Liver (tissue), 8 donors: ENCODE measurements at regions not wholly inside any gene's neighbourhood (a gene's known extent, or its start where the extent isn't known, plus 50 kb on each side); places are given as distances from the start of the nearest gene placed in this dataset.

Experiments
- DNase-seq: peaks from one replicate; pipeline ENCODE4 v3.0.0-alpha.2; 2017; ENCODE audit warnings: low spot score
- H3K27ac ChIP-seq, 2 donors: one replicate each; pipeline ENCODE4 v1.7.0; 2013; ENCODE audit warnings: inconsistent platforms in 2 of 2, low read length in 2 of 2, control low read depth in 1 of 2, low read depth in 1 of 2, mild to moderate bottlenecking in 1 of 2
- H3K27me3 ChIP-seq, 4 donors: one replicate each; pipeline versions ENCODE4 v1.6.1 to v1.7.0; 2013; ENCODE audit warnings: low read length in 3 of 4, inconsistent platforms in 1 of 4, mild to moderate bottlenecking in 1 of 4, moderate library complexity in 1 of 4; ENCODE audit not compliant: control insufficient read depth in 4 of 4, insufficient read depth in 4 of 4
- H3K36me3 ChIP-seq, 4 donors: one replicate each; pipeline versions ENCODE4 v1.6.1 to v1.7.0; 2013; ENCODE audit warnings: low read length in 3 of 4, mild to moderate bottlenecking in 3 of 4, low read depth in 1 of 4, moderate library complexity in 1 of 4; ENCODE audit not compliant: control insufficient read depth in 4 of 4, insufficient read depth in 3 of 4
- H3K4me1 ChIP-seq, 4 donors: one replicate each; pipeline versions ENCODE4 v1.6.1 to v1.7.0; 2013; ENCODE audit warnings: low read length in 3 of 4, mild to moderate bottlenecking in 3 of 4, moderate library complexity in 1 of 4; ENCODE audit not compliant: control insufficient read depth in 4 of 4, insufficient read depth in 4 of 4
- H3K4me3 ChIP-seq, 3 donors: one replicate each; pipeline versions ENCODE4 v1.6.1 to v1.7.0; 2013; ENCODE audit warnings: low read length in 3 of 3, control low read depth in 1 of 3, low read depth in 1 of 3, mild to moderate bottlenecking in 1 of 3
- H3K9ac ChIP-seq, 2 donors: one replicate each; pipeline ENCODE4 v1.7.0; 2013; ENCODE audit warnings: low read length in 2 of 2, mild to moderate bottlenecking in 2 of 2, moderate library complexity in 2 of 2, control low read depth in 1 of 2, low read depth in 1 of 2
- H3K9me3 ChIP-seq, 4 donors: one replicate each; pipeline versions ENCODE4 v1.6.1 to v1.7.0; 2013; ENCODE audit warnings: low read length in 3 of 4; ENCODE audit not compliant: control insufficient read depth in 4 of 4
- EGR1 ChIP-seq, 2 donors: IDR thresholded peaks; 2 replicates each; pipeline ENCODE4 v1.6.1; 2016 to 2018; ENCODE audit warnings: antibody characterized with exemption in 2 of 2, low read depth in 2 of 2
- FOXA1 ChIP-seq: IDR thresholded peaks from 2 replicates; pipeline ENCODE4 v1.6.1; 2016; ENCODE audit warnings: antibody characterized with exemption
- FOXA2 ChIP-seq: IDR thresholded peaks from 2 replicates; pipeline ENCODE4 v1.6.1; 2016; ENCODE audit warnings: antibody characterized with exemption
- GABPA ChIP-seq, 2 donors: IDR thresholded peaks in 1 of 2; conservative IDR thresholded peaks in 1 of 2; 2 replicates each; pipeline ENCODE4 v1.6.1; 2016; ENCODE audit warnings: antibody characterized with exemption in 2 of 2, mild to moderate bottlenecking in 1 of 2, moderate library complexity in 1 of 2
- HNF4G ChIP-seq: IDR thresholded peaks from 2 replicates; pipeline ENCODE4 v1.6.1; 2016; ENCODE audit warnings: antibody characterized with exemption
- JUND ChIP-seq, 2 donors: IDR thresholded peaks; 2 replicates each; pipeline ENCODE4 v1.6.1; 2016; ENCODE audit warnings: antibody characterized with exemption in 2 of 2
- NR2F2 ChIP-seq: IDR thresholded peaks from 2 replicates; pipeline ENCODE4 v1.6.1; 2016; ENCODE audit warnings: antibody characterized with exemption
- RAD21 ChIP-seq, 2 donors: IDR thresholded peaks; 2 replicates each; pipeline ENCODE4 v1.6.1; 2016; ENCODE audit warnings: antibody characterized with exemption in 2 of 2, mild to moderate bottlenecking in 2 of 2
- RXRA ChIP-seq, 2 donors: IDR thresholded peaks; 2 replicates each; pipeline ENCODE4 v1.6.1; 2017 to 2018; ENCODE audit warnings: antibody characterized with exemption in 2 of 2, mild to moderate bottlenecking in 1 of 2
- SP1 ChIP-seq: IDR thresholded peaks from 2 replicates; pipeline ENCODE4 v1.6.1; 2018; ENCODE audit warnings: antibody characterized with exemption, mild to moderate bottlenecking
- TAF1 ChIP-seq: conservative IDR thresholded peaks from 2 replicates; pipeline ENCODE4 v1.6.1; 2016; ENCODE audit warnings: antibody characterized with exemption, mild to moderate bottlenecking
- YY1 ChIP-seq: IDR thresholded peaks from 2 replicates; pipeline ENCODE4 v1.6.1; 2016; ENCODE audit warnings: antibody characterized with exemption, mild to moderate bottlenecking
- WGBS: extraction: QIAGEN DNeasy Blood & Tissue Kit; methylation state at CpG from one replicate; pipeline ENCODE4 v1.1.7; 2013; 5-methylcytosine and 5-hydroxymethylcytosine counted together
- TF ChIP-seq, protein P1 (sequence below): IDR thresholded peaks from 2 replicates; pipeline ENCODE4 v1.6.1; 2016; ENCODE audit warnings: antibody characterized with exemption, mild to moderate bottlenecking
- TF ChIP-seq, protein P2 (sequence below): IDR thresholded peaks from 2 replicates; pipeline ENCODE4 v1.6.1; 2016; ENCODE audit warnings: antibody characterized with exemption
- TF ChIP-seq, protein P3 (sequence below): IDR thresholded peaks from 2 replicates; pipeline ENCODE4 v1.6.1; 2016; ENCODE audit warnings: antibody characterized with exemption
- TF ChIP-seq, protein P4 (sequence below): fragments of 150-350 bp; IDR thresholded peaks from 2 replicates; pipeline ENCODE4 v1.5.1; 2017; ENCODE audit warnings: improper control_type of control experiment, low read depth, low read length; ENCODE audit not compliant: missing input control
- donor health status: healthy.
- donor health status: healthy.
- donor health status: healthy.
- donor health status: healthy.
- donor health status: healthy.

DNA sequence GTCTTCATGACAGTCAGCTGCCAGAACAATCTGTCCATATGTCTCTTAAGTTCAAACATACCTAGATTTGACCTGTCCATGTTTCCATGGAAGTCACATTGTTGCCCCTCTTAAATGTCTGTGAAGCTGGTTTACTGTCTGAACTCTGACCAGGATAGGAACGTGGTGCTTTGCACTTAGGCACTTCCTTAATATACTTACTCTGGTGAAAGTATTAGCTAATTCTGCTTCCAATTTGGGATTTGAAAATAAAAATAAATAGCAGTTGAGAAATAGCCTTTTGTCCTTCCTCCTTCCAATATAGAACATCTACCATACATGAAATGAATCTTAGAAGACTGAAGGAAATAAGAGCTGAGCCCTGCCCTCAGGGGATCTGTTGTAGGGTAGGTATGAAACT lies 524.5 kb upstream of the CLINT1 start (continued):
- TF ChIP-seq, protein P1, sequence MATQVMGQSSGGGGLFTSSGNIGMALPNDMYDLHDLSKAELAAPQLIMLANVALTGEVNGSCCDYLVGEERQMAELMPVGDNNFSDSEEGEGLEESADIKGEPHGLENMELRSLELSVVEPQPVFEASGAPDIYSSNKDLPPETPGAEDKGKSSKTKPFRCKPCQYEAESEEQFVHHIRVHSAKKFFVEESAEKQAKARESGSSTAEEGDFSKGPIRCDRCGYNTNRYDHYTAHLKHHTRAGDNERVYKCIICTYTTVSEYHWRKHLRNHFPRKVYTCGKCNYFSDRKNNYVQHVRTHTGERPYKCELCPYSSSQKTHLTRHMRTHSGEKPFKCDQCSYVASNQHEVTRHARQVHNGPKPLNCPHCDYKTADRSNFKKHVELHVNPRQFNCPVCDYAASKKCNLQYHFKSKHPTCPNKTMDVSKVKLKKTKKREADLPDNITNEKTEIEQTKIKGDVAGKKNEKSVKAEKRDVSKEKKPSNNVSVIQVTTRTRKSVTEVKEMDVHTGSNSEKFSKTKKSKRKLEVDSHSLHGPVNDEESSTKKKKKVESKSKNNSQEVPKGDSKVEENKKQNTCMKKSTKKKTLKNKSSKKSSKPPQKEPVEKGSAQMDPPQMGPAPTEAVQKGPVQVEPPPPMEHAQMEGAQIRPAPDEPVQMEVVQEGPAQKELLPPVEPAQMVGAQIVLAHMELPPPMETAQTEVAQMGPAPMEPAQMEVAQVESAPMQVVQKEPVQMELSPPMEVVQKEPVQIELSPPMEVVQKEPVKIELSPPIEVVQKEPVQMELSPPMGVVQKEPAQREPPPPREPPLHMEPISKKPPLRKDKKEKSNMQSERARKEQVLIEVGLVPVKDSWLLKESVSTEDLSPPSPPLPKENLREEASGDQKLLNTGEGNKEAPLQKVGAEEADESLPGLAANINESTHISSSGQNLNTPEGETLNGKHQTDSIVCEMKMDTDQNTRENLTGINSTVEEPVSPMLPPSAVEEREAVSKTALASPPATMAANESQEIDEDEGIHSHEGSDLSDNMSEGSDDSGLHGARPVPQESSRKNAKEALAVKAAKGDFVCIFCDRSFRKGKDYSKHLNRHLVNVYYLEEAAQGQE: no peak
- TF ChIP-seq, protein P2, sequence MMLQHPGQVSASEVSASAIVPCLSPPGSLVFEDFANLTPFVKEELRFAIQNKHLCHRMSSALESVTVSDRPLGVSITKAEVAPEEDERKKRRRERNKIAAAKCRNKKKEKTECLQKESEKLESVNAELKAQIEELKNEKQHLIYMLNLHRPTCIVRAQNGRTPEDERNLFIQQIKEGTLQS: no peak
- TF ChIP-seq, protein P3, sequence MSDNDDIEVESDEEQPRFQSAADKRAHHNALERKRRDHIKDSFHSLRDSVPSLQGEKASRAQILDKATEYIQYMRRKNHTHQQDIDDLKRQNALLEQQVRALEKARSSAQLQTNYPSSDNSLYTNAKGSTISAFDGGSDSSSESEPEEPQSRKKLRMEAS: no peak
- TF ChIP-seq JUND (IDR thresholded peaks at IDR 0.05): no peak
- TF ChIP-seq FOXA2: no peak

DNA sequence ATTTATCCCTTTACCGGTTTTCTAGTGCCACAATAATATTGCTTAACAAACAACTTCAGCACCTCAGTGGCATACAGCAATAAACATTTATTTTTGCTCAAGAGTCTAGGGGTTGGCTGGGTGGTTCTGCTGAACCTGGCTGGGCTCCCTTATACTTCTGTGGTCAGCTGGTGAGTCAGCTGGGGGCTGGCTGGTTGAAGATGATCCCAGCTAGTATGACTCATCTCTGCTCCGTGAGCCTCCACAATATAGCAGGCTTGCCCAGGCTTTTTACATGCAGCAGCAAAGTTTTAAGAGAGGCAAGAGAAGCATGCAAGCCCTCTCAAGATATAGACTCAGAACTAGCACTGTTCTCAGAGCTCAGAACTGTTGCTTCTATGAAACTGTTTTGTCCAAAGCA lies 523.5 kb upstream of the CLINT1 start:
- 57% methylated on average over 2 of the region's 2 CpGs for WGBS
- no peak for TF ChIP-seq HNF4G
- peak; percentile 25 to 27 for TF ChIP-seq JUND (IDR thresholded peaks at IDR 0.05)
- Histone ChIP-seq H3K9me3 (peaks cover 0 to 2% (median 0%) of the 10 kb centered on the region in 4 donors), H3K27ac (no peak overlapping the region), H3K27me3 (no peaks in the 10 kb centered on the region), H3K4me3 (no peak overlapping the region), H3K4me1 (no peaks in the 10 kb centered on the region), H3K36me3 (no peaks in the 10 kb centered on the region), H3K9ac (no peak overlapping the region)
- DNase-seq: no peak

DNA sequence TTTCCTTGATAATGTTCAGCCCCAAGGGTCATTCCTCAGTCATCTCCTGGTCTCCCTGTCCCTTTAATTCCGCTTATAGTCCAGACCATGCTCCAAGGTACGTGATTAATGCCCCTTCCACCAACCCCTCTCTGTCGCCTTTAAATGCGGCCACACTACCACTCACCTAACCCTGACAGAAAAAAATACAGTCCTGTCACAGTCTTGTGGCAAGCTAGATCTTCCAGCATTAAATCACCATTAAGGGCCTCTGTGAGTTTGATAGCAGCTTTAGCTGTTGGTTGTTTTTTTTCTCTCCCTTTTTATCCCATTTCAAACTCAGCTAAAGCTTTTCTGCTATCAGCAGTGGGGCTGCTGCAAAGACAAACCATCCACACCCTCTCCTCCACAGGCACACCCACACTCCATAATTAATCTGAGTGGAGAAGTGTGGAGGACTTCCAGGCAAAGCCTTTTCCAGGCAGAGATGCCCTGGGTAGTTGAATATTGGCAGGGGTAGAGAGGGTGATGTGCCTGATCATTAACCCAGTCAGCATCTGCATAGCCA lies 522.7 kb upstream of the CLINT1 start:
- DNase-seq: no peak
- TF ChIP-seq JUND (IDR thresholded peaks at IDR 0.05) (no peak), EGR1 (IDR thresholded peaks at IDR 0.05; ENCODE audit: low read depth in 2 of 2) (no peak), RXRA (IDR thresholded peaks at IDR 0.05) (no peak), TAF1 (no peak), FOXA2 (no peak), GABPA (IDR thresholded peaks at IDR 0.05 in 1 of 2, conservative IDR thresholded peaks at IDR 0.05 in 1 of 2) (no peak), FOXA1 (no peak), HNF4G (no peak), SP1 (no peak), NR2F2 (no peak), YY1 (no peak), RAD21 (IDR thresholded peaks at IDR 0.05) (no peak)
- TF ChIP-seq, protein P1: no peak
- TF ChIP-seq, protein P4, sequence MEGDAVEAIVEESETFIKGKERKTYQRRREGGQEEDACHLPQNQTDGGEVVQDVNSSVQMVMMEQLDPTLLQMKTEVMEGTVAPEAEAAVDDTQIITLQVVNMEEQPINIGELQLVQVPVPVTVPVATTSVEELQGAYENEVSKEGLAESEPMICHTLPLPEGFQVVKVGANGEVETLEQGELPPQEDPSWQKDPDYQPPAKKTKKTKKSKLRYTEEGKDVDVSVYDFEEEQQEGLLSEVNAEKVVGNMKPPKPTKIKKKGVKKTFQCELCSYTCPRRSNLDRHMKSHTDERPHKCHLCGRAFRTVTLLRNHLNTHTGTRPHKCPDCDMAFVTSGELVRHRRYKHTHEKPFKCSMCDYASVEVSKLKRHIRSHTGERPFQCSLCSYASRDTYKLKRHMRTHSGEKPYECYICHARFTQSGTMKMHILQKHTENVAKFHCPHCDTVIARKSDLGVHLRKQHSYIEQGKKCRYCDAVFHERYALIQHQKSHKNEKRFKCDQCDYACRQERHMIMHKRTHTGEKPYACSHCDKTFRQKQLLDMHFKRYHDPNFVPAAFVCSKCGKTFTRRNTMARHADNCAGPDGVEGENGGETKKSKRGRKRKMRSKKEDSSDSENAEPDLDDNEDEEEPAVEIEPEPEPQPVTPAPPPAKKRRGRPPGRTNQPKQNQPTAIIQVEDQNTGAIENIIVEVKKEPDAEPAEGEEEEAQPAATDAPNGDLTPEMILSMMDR: no peak
- TF ChIP-seq, protein P3: no peak
- TF ChIP-seq, protein P2: no peak
- no peak overlapping the region for H3K9ac ChIP-seq
- 93% methylated on average over 4 of the region's 4 CpGs for WGBS
- no peak overlapping the region for H3K4me3 ChIP-seq
- H3K9me3 ChIP-seq: peaks cover 0 to 2% (median 0%) of the 10 kb centered on the region in 4 donors
- H3K4me1 ChIP-seq: no peaks in the 10 kb centered on the region
- H3K27me3 ChIP-seq: no peaks in the 10 kb centered on the region
- H3K36me3 ChIP-seq: no peaks in the 10 kb centered on the region
- no peak overlapping the region for H3K27ac ChIP-seq
